A549 (cell line): ENCODE measurements at regions not wholly inside any gene's neighbourhood (a gene's known extent, or its start where the extent isn't known, plus 50 kb on each side); places are given as distances from the start of the nearest gene placed in this dataset.

Source experiments
- CTCF ChIP-seq: fragments of >200 bp; sonication (Bioruptor Twin); formaldehyde crosslinking; IDR thresholded peaks from 3 replicates; pipeline ENCODE4 v1.5.1; 2016
- HDAC2 ChIP-seq: fragments of 200-600 bp; sonication (generic); IDR thresholded peaks from 2 replicates; pipeline ENCODE4 v1.6.1; 2016
- KDM1A ChIP-seq: fragments of 200-600 bp; sonication (generic); IDR thresholded peaks from 2 replicates; pipeline ENCODE4 v1.6.1; 2016; ENCODE audit warnings: low read depth, mild to moderate bottlenecking
- RCOR1 ChIP-seq: fragments of 150-350 bp; IDR thresholded peaks from 2 replicates; pipeline ENCODE4 v1.6.1; 2014; ENCODE audit warnings: antibody characterized with exemption, low read length, low read depth
- TF ChIP-seq, protein P1 (sequence below): IDR thresholded peaks from 2 replicates; pipeline ENCODE4 v1.6.1; 2012

GRCh38 chr22:48486558-48486957 is 1341.1 kb downstream of the BRD1 start:
- TF ChIP-seq CTCF (no peak), HDAC2 (no peak), KDM1A (no peak), RCOR1 (no peak)
- TF ChIP-seq, protein P1, sequence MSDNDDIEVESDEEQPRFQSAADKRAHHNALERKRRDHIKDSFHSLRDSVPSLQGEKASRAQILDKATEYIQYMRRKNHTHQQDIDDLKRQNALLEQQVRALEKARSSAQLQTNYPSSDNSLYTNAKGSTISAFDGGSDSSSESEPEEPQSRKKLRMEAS = no peak
